ENCODE measurements at regions not wholly inside any gene's neighbourhood (a gene's known extent, or its start where the extent isn't known, plus 50 kb on each side); places are given as distances from the start of the nearest gene placed in this dataset.

- TF ChIP-seq TAF1 (IDR thresholded peaks at IDR 0.05; ENCODE audit: borderline replicate concordance, insufficient read depth, low read length) (no peak), POLR2AphosphoS5 (IDR thresholded peaks at IDR 0.05; ENCODE audit: low read depth, low read length) (no peak), REST (IDR thresholded peaks at IDR 0.05; ENCODE audit: insufficient read depth in 1 of 2, low read depth in 2 of 2, low read length in 2 of 2) (no peak), SIN3A (IDR thresholded peaks at IDR 0.05; ENCODE audit: borderline replicate concordance, insufficient read depth, low read length) (no peak)
These were observed 496.2 kb downstream of the COG6 start for GRCh38 chr13:40151673-40152072.

Measured in PFSK-1 (cell line).